Endothelial cell of umbilical vein (primary cell): ENCODE measurements at regions not wholly inside any gene's neighbourhood (a gene's known extent, or its start where the extent isn't known, plus 50 kb on each side); places are given as distances from the start of the nearest gene placed in this dataset.

Source experiments
- BruUV-seq: library from RNA; stranded (reverse); fragments of 400-500 nt; replicated peaks from 2 replicates; lab custom pipeline; 2021; lab: Mats Ljungman, UMichigan
- CTCF ChIA-PET: fragments of 300-600, 350-600 bp; sonication (Branson Sonifier 250); formaldehyde crosslinking; loops from one replicate; lab custom pipeline; 2021; ENCODE audit warnings: antibody characterized with exemption, inconsistent platforms; lab: Charles Lee
- POLR2A ChIA-PET: fragments of 300-600, 350-600 bp; sonication (Branson Sonifier 250); formaldehyde crosslinking; loops from one replicate; lab custom pipeline; 2021; ENCODE audit warnings: antibody characterized with exemption, inconsistent platforms; lab: Charles Lee
- DNase-seq: peaks from one replicate; pipeline ENCODE4 v3.0.0-alpha.2; 2011; ENCODE audit warnings: low read depth, low spot score
- FAIRE-seq: peaks from 2 replicates; lab custom pipeline; 2011; peaks lifted over from hg19 to GRCh38; lab: Jason Lieb, UNC
- H2AFZ ChIP-seq: 2 replicates; pipeline ENCODE4 v1.6.0; 2012; ENCODE audit warnings: low read depth, low read length, control low read depth, inconsistent platforms
- H3K27ac ChIP-seq: 2 replicates; pipeline ENCODE4 v1.5.1; 2011; ENCODE audit warnings: low read depth, mild to moderate bottlenecking, control low read depth, low read length, moderate library complexity; ENCODE audit not compliant: insufficient read depth
- H3K27me3 ChIP-seq, 2 experiments: 2 replicates each; pipeline versions ENCODE4 v1.6.0 to v1.6.1; 2011; ENCODE audit warnings: low read length in 2 of 2, mixed read lengths in 1 of 2; ENCODE audit not compliant: control insufficient read depth in 2 of 2, insufficient read depth in 2 of 2
- H3K36me3 ChIP-seq, 2 experiments: 2 replicates in 1 of 2; 3 replicates in 1 of 2; pipeline ENCODE4 v1.5.1; 2011; ENCODE audit warnings: low read length in 2 of 2, mild to moderate bottlenecking in 1 of 2, moderate library complexity in 1 of 2; ENCODE audit not compliant: control insufficient read depth in 2 of 2, insufficient read depth in 2 of 2; ENCODE audit errors: extremely low read depth in 1 of 2
- H3K4me1 ChIP-seq: 3 replicates; pipeline ENCODE4 v1.5.1; 2011; ENCODE audit warnings: mild to moderate bottlenecking, low read length; ENCODE audit not compliant: control insufficient read depth, insufficient read depth; ENCODE audit errors: extremely low read depth
- H3K4me2 ChIP-seq: 2 replicates; pipeline ENCODE4 v1.6.1; 2011; ENCODE audit warnings: low read length, control low read depth, mixed read lengths; ENCODE audit not compliant: insufficient read depth
- H3K4me3 ChIP-seq, 3 experiments: fragments of 200-600 bp in 1 of 3; sonication (generic), shearing (Covaris generic) in 1 of 3; replicated peaks in 1 of 3; 2 replicates each; pipeline ENCODE4 v1.5.1; 2011 to 2016; ENCODE audit warnings: control low read depth in 3 of 3, low read length in 3 of 3, mild to moderate bottlenecking in 2 of 3, inconsistent platforms in 1 of 3, low read depth in 1 of 3, moderate library complexity in 1 of 3; ENCODE audit not compliant: insufficient read depth in 1 of 3
- H3K79me2 ChIP-seq: 2 replicates; pipeline ENCODE4 v1.6.0; 2012; ENCODE audit warnings: low read length, inconsistent platforms; ENCODE audit not compliant: control insufficient read depth, insufficient read depth
- H3K9ac ChIP-seq: replicated peaks from 2 replicates; pipeline ENCODE3; 2011; ENCODE audit warnings: low read length, control low read depth; ENCODE audit not compliant: insufficient read depth; ENCODE audit errors: extremely low read depth
- H3K9me1 ChIP-seq: replicated peaks from 3 replicates; pipeline ENCODE4 v1.6.0; 2011; ENCODE audit warnings: mild to moderate bottlenecking, low read length; ENCODE audit not compliant: control insufficient read depth, insufficient read depth; ENCODE audit errors: extremely low read depth
- H3K9me3 ChIP-seq: replicated peaks from 2 replicates; pipeline ENCODE4 v1.5.1; 2012; ENCODE audit warnings: low read length, inconsistent platforms; ENCODE audit not compliant: control insufficient read depth, insufficient read depth
- H4K20me1 ChIP-seq: replicated peaks from 2 replicates; pipeline ENCODE3; 2011; ENCODE audit warnings: mild to moderate bottlenecking, low read length; ENCODE audit not compliant: control insufficient read depth, insufficient read depth; ENCODE audit errors: extremely low read depth
- CTCF ChIP-seq, 2 donors: IDR thresholded peaks; 1 replicate in 1 of 2; 2 replicates in 1 of 2; pipeline ENCODE4 v1.5.1; 2011; ENCODE audit warnings: low read length in 2 of 2, mild to moderate bottlenecking in 2 of 2, moderate library complexity in 2 of 2, control low read depth in 1 of 2, inconsistent platforms in 1 of 2, low read depth in 1 of 2; ENCODE audit not compliant: insufficient read depth in 1 of 2; ENCODE audit errors: extremely low read depth in 1 of 2
- EZH2 ChIP-seq: IDR thresholded peaks from 2 replicates; pipeline ENCODE4 v1.6.1; 2012; ENCODE audit warnings: borderline replicate concordance, low read depth, mild to moderate bottlenecking, moderate library complexity, low read length, inconsistent platforms; ENCODE audit not compliant: severe bottlenecking
- FOS ChIP-seq: IDR thresholded peaks from 2 replicates; pipeline ENCODE4 v1.6.1; 2011; ENCODE audit warnings: mild to moderate bottlenecking, low read length, moderate library complexity, borderline replicate concordance; ENCODE audit not compliant: insufficient read depth
- GATA2 ChIP-seq: IDR thresholded peaks from 2 replicates; pipeline ENCODE4 v1.7.0; 2011; ENCODE audit warnings: low read depth, mild to moderate bottlenecking, moderate library complexity, mixed read lengths, low read length; ENCODE audit not compliant: insufficient read length, insufficient read depth
- JUN ChIP-seq: IDR thresholded peaks from 2 replicates; pipeline ENCODE4 v1.6.1; 2011; ENCODE audit warnings: borderline replicate concordance, low read depth; ENCODE audit not compliant: insufficient read length, insufficient read depth
- MAX ChIP-seq: IDR thresholded peaks from 2 replicates; pipeline ENCODE4 v1.6.1; 2011; ENCODE audit not compliant: insufficient read depth, insufficient read length
- MYC ChIP-seq: IDR thresholded peaks from one replicate; pipeline ENCODE4 v1.6.1; 2011; ENCODE audit warnings: mild to moderate bottlenecking, low read depth, low read length
- POLR2A ChIP-seq: IDR thresholded peaks from 2 replicates; pipeline ENCODE4 v1.6.1; 2012; ENCODE audit warnings: low read depth, mild to moderate bottlenecking, control low read depth, low read length
- POLR2AphosphoS5 ChIP-seq: IDR thresholded peaks from 2 replicates; pipeline ENCODE4 v1.6.1; 2012; ENCODE audit warnings: low read depth, mild to moderate bottlenecking, control low read depth, low read length, moderate library complexity; ENCODE audit not compliant: insufficient read depth
- dilution Hi-C: fragments of 300-500 bp; cut with MboI; formaldehyde crosslinking; loops from one replicate; pipeline ENCODE4 v1.15.0; 2019; ENCODE audit warnings: low sequenced_read_pairs; ENCODE audit not compliant: extremely low pct_ligation_motif_present
- intact Hi-C: fragments of 100-400 bp; cut with micrococcal nuclease; formaldehyde crosslinking; loops from one replicate; pipeline ENCODE4 v1.10.0; 2022

GRCh38 chr1:29708796-29709703 is 472.7 kb downstream of the PTPRU start:
- no peaks in the 10 kb centered on the region for H3K9me3 ChIP-seq
- peaks cover 10 to 12% of the 10 kb centered on the region in 2 experiments for H3K27me3 ChIP-seq
- dilution Hi-C loops (no loop called here), intact Hi-C loops (loop anchor here (1.0 to 2.0 kb wide), 5 partner anchors 21 to 472 kb away; partner anchors contain the start of gene PTPRU)
- peak overlapping the region; percentile 95 for H3K27ac ChIP-seq
- FAIRE-seq (no peak), DNase-seq (no peak)
- peaks cover 48% of the 10 kb centered on the region for H3K4me1 ChIP-seq
- TF ChIP-seq JUN (no peak), MYC (no peak), CTCF (IDR thresholded peaks at IDR 0.05; ENCODE audit: extremely low read depth in 1 of 2, insufficient read depth in 1 of 2, low read depth in 1 of 2, low read length in 2 of 2) (no peak), EZH2 (no peak), POLR2AphosphoS5 (no peak), FOS (peak; percentile 78), MAX (no peak), GATA2 (peak; percentile 29), POLR2A (peak; percentile 60)
- H3K9me1 ChIP-seq: no peaks in the 10 kb centered on the region
- H3K36me3 ChIP-seq: no peaks in the 10 kb centered on the region
- no peaks in the 10 kb centered on the region for H4K20me1 ChIP-seq
- POLR2A ChIA-PET: no interaction called here
- H3K4me2 ChIP-seq: peak overlapping the region; percentile 47
- H3K79me2 ChIP-seq: no peaks in the 10 kb centered on the region
- H3K9ac ChIP-seq: peak overlapping the region; percentile 47
- TSS peak; percentile 76 for BruUV-seq
- H3K4me3 ChIP-seq: no peak overlapping the region
- H2AFZ ChIP-seq: peak overlapping the region; percentile 36
- CTCF ChIA-PET: interaction anchor here (1.0 to 2.7 kb wide), 12 partner anchors 10 to 671 kb away, joined by 3 to 20 read pairs (median 4); no protein-coding TSS in a partner anchor
